ENCODE measurements at regions not wholly inside any gene's neighbourhood (a gene's known extent, or its start where the extent isn't known, plus 50 kb on each side); places are given as distances from the start of the nearest gene placed in this dataset.

- peak; percentile 91 for DNase-seq (ENCODE audit: low spot score)
Measured at GRCh38 chr12:91355150-91356006, 172.8 kb upstream of the DCN start.

DNA sequence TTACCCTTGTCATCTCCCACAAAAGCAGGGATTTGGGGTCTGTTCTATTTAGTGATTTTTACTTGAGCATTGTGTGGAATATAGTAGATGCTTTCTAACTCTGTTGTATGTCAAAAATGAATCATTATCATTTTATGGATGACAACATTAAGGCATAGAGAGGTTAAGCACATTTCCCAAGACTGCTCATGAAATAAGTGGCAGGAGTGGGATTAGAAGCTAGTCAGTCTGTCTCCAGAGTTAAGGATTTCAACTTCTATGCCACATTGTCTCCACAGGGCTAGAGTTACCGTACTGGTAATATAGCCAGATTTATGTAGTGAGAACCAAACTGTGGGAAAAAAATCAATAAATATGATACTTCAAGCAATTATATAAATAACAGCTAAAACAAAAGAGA is 170.6 kb upstream of the DCN start:
- no peak for DNase-seq (ENCODE audit: low spot score)

- no peak for DNase-seq (ENCODE audit: low spot score)
Measured at GRCh38 chr12:91349476-91349875, 166.9 kb upstream of the DCN start.

DNA sequence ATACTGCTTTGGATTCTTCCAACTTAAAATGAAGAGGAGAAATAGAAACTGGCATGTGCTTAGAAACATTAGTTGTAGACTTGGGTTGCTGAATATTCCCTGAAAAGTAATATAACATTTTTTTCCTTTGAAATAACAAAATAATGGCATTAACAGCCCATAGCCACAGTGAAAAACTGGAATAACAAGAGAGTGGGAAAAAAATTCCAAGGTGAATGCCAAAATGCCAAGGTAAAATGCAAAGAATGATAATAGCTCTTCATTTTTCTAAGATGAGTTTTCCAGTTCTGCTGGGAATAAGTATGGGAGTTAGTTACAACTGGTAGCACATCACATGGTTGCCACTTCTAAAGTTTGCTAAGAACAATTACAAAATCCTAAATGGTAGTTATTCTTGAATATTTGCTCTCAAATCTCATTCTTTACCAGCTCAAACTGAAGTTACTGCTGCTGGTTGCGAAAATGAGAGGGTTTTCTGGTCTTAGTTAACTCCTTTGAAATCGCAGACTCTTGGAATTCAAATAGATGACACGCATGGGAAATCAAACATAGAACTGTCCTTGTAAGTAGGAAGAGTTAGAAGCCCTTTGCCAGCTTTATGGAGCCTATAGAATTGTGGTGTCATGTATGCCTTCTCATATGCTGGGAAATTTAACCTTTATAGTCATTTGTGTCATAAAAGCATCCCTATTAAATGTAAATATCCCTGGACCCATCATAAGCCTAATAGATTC is 165.0 kb upstream of the DCN start:
- DNase-seq (ENCODE audit: low spot score), result no peak

DNA sequence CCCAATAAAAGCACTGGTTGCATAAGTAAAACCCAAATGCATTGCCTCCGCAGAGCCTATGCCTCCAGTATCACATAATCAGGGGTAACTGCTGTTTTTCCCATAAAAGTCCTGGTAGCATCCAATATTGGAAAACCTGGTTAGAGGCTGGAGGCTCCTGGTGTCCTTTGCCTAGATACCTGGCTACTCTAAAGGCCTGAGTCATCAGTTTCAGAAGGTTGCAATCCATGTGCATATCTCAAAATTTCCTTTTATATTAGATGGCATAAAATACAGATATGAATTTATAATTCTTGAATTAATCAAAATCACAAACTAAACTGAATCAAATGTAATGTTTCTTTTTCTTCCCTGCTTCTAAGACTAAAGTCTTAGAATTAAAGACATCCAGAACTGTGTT is 164.2 kb upstream of the DCN start:
- DNase-seq (ENCODE audit: low spot score), result no peak

- no peak for DNase-seq (ENCODE audit: low spot score)
Measured at GRCh38 chr12:91344408-91344807, 161.8 kb upstream of the DCN start.

DNA sequence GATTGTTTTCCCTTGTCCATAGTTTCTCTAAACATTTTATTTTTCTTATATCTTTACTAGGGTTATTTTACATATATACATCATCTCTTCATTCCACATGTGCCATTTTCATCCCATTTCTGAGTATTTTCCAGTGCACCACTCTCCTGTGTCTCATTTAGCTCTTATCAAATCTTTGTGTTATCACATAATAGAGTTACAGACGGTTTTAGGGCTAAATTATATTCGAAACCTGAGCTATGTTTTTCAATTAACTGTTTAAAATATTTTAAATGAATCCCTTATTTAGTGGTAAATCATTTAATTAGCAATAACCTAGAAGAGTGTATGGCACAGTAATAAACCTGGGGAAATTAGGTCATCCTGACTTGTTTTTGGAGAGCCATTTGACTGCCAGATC is 160.4 kb upstream of the DCN start:
- DNase-seq (ENCODE audit: low spot score), result no peak

DNA sequence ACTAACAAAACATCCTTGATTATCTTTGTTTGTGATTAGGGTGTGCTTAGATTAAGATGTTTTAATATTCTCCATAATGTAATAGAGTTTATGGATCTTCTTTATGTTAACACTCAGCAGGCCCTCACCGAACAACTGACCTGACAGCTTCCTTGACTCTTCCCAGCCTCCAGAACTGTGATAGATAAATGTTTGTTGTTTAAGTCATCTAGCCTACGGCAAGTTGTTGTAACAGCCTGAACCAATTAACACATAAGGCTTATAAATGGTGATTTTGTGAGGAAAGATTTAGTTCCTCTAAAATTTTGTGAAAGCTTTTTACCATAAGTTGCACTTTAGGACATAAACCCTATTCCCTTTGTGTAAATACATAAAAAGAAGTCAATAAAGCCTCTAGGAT is 156.5 kb upstream of the DCN start:
- DNase-seq (ENCODE audit: low spot score), result no peak

GRCh38 chr12:91335699-91336098 is 153.1 kb upstream of the DCN start:
- DNase-seq (ENCODE audit: low spot score), result no peak

- no peak for DNase-seq (ENCODE audit: low spot score)
Measured at GRCh38 chr12:91333966-91334365, 151.3 kb upstream of the DCN start.

GRCh38 chr12:91332302-91332701 is 149.7 kb upstream of the DCN start:
- DNase-seq (ENCODE audit: low spot score), result no peak

- DNase-seq (ENCODE audit: low spot score), result no peak
Measured at GRCh38 chr12:91331371-91331770, 148.8 kb upstream of the DCN start.

- DNase-seq (ENCODE audit: low spot score), result no peak
Measured at GRCh38 chr12:91328451-91328850, 145.8 kb upstream of the DCN start.

- no peak for DNase-seq (ENCODE audit: low spot score)
Measured at GRCh38 chr12:91327889-91328288, 145.3 kb upstream of the DCN start.

DNA sequence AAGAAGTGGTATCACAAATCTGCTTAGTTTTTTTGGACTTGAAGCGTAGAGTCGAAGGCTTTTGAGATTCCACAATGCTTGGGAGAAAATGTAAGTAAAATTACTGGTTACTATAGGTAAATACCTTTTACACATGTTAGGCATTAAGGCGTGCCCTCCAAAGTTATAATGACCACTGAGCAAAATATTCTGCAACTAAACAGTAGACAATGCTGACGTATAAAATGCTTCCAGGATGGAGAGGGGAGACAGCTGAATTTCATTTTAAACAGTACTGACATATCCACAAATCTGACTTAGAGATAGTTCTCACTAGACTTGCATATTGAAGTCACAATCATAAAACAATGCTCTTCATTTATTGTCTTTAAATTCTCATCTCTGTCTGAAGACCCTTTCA is 144.5 kb upstream of the DCN start:
- DNase-seq (ENCODE audit: low spot score), result no peak

- peak; percentile 37 for DNase-seq (ENCODE audit: low spot score)
Measured at GRCh38 chr12:91326058-91327027, 143.7 kb upstream of the DCN start.

- no peak for DNase-seq (ENCODE audit: low spot score)
Measured at GRCh38 chr12:91320999-91321398, 138.4 kb upstream of the DCN start.

- no peak for DNase-seq (ENCODE audit: low spot score)
Measured at GRCh38 chr12:91319071-91319760, 136.6 kb upstream of the DCN start.

- DNase-seq (ENCODE audit: low spot score), result no peak
Measured at GRCh38 chr12:91317306-91317705, 134.7 kb upstream of the DCN start.

DNA sequence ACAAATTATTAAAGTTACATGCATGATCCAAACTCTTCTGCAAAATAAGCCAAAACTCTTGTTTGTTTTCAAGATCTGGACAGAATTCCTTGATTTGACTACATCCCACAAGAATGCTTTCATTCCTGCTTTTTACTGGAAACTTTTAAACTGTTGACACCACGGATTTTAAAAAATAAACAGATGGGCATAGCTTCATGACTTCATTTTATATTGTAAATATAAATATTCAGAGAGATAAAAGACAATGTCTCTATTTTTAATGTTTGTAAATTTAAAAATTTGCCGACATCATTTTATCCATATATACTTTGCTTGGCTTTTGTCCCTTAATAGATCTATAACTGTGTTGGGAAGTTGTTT is 134.3 kb upstream of the DCN start:
- DNase-seq (ENCODE audit: low spot score), result no peak

GRCh38 chr12:91316161-91316906 is 133.7 kb upstream of the DCN start:
- DNase-seq (ENCODE audit: low spot score), result no peak
